ENCODE measurements at regions not wholly inside any gene's neighbourhood (a gene's known extent, or its start where the extent isn't known, plus 50 kb on each side); places are given as distances from the start of the nearest gene placed in this dataset.

- Histone ChIP-seq H3K27me3 (ENCODE audit: control insufficient read depth, insufficient read depth, low read length) (no peaks in the 10 kb centered on the region), H3K4me3 (ENCODE audit: low read depth in 2 of 2, low read length in 2 of 2) (no peak overlapping the region), H3K27ac (ENCODE audit: low read length) (no peak overlapping the region), H3K4me1 (ENCODE audit: control insufficient read depth, insufficient read depth, low read length) (no peaks in the 10 kb centered on the region), H3K9me3 (ENCODE audit: control insufficient read depth, insufficient read depth, low read depth, low read length) (peaks cover 3% of the 10 kb centered on the region; the same call in 1 of the 2 replicates), H3K36me3 (ENCODE audit: control insufficient read depth, insufficient read depth, low read length) (no peaks in the 10 kb centered on the region)
- ChIA-PET CTCF (no interaction called here), POLR2A (no interaction called here)
- no peak for ATAC-seq
- TF ChIP-seq REST (IDR thresholded peaks at IDR 0.05; ENCODE audit: insufficient read depth in 1 of 2, low read depth in 2 of 2, low read length in 1 of 2), result no peak
- no peak for TF ChIP-seq TCF7L2 (IDR thresholded peaks at IDR 0.05; ENCODE audit: low read depth, low read length)
- no peak for TF ChIP-seq SIN3A (IDR thresholded peaks at IDR 0.05; ENCODE audit: borderline replicate concordance, insufficient read depth, low read depth, low read length)
- TF ChIP-seq CTCF (IDR thresholded peaks at IDR 0.05), result no peak
- TF ChIP-seq POLR2AphosphoS5 (IDR thresholded peaks at IDR 0.05; ENCODE audit: low read depth, low read length), result no peak
- intact Hi-C loops (cut with micrococcal nuclease; ENCODE audit: unreplicated experiment), result no loop called here
- no TSS peak for BruUV-seq (replicated peaks)
- in situ Hi-C loops (cut with HindIII; ENCODE audit: low pct_unique_long_range_greater_than_20kb, low sequenced_read_pairs), result no loop called here
- no peak for DNase-seq (ENCODE audit: low read depth, low spot score)
These were observed 803.4 kb downstream of the TRIML1 start for GRCh38 chr4:188942606-188943005.

- Histone ChIP-seq H3K9me3 (ENCODE audit: control insufficient read depth, insufficient read depth, low read depth, low read length) (no peaks in the 10 kb centered on the region), H3K36me3 (ENCODE audit: control insufficient read depth, insufficient read depth, low read length) (no peaks in the 10 kb centered on the region), H3K27me3 (ENCODE audit: control insufficient read depth, insufficient read depth, low read length) (no peaks in the 10 kb centered on the region), H3K27ac (ENCODE audit: low read length) (no peak overlapping the region), H3K4me1 (ENCODE audit: control insufficient read depth, insufficient read depth, low read length) (no peaks in the 10 kb centered on the region), H3K4me3 (ENCODE audit: low read depth in 2 of 2, low read length in 2 of 2) (no peak overlapping the region)
- BruUV-seq (replicated peaks), result no TSS peak
- in situ Hi-C loops (cut with HindIII; ENCODE audit: low pct_unique_long_range_greater_than_20kb, low sequenced_read_pairs) (no loop called here), intact Hi-C loops (cut with micrococcal nuclease; ENCODE audit: unreplicated experiment) (no loop called here)
- no peak for DNase-seq (ENCODE audit: low read depth, low spot score)
- POLR2A ChIA-PET, result no interaction called here
- no peak for TF ChIP-seq CTCF (IDR thresholded peaks at IDR 0.05)
- no peak for TF ChIP-seq TCF7L2 (IDR thresholded peaks at IDR 0.05; ENCODE audit: low read depth, low read length)
- CTCF ChIA-PET, result no interaction called here
- ATAC-seq, result no peak
These were observed 810.4 kb downstream of the TRIML1 start for GRCh38 chr4:188949596-188949995.

- TF ChIP-seq TCF7L2 (IDR thresholded peaks at IDR 0.05; ENCODE audit: low read depth, low read length), result no peak
- TF ChIP-seq POLR2AphosphoS5 (IDR thresholded peaks at IDR 0.05; ENCODE audit: low read depth, low read length), result no peak
- no peak for TF ChIP-seq REST (IDR thresholded peaks at IDR 0.05; ENCODE audit: insufficient read depth in 1 of 2, low read depth in 2 of 2, low read length in 1 of 2)
- TF ChIP-seq SIN3A (IDR thresholded peaks at IDR 0.05; ENCODE audit: borderline replicate concordance, insufficient read depth, low read depth, low read length), result no peak
- TF ChIP-seq CTCF (IDR thresholded peaks at IDR 0.05), result no peak
- intact Hi-C loops (cut with micrococcal nuclease; ENCODE audit: unreplicated experiment) (no loop called here), in situ Hi-C loops (cut with HindIII; ENCODE audit: low pct_unique_long_range_greater_than_20kb, low sequenced_read_pairs) (no loop called here)
- DNase-seq (ENCODE audit: low read depth, low spot score), result no peak
- ChIA-PET CTCF (no interaction called here), POLR2A (no interaction called here)
- no peak overlapping the region for H3K27ac ChIP-seq (ENCODE audit: low read length)
- no peaks in the 10 kb centered on the region for H3K4me1 ChIP-seq (ENCODE audit: control insufficient read depth, insufficient read depth, low read length)
- no TSS peak for BruUV-seq (replicated peaks)
- H3K36me3 ChIP-seq (ENCODE audit: control insufficient read depth, insufficient read depth, low read length), result no peaks in the 10 kb centered on the region
- H3K9me3 ChIP-seq (ENCODE audit: control insufficient read depth, insufficient read depth, low read depth, low read length), result no peaks in the 10 kb centered on the region
- H3K4me3 ChIP-seq (ENCODE audit: low read depth in 2 of 2, low read length in 2 of 2), result no peak overlapping the region
- H3K27me3 ChIP-seq (ENCODE audit: control insufficient read depth, insufficient read depth, low read length), result no peaks in the 10 kb centered on the region
- no peak for ATAC-seq
These were observed 815.8 kb downstream of the TRIML1 start for GRCh38 chr4:188955066-188955465.
